Neural cell (in vitro differentiated cells): ENCODE measurements at regions not wholly inside any gene's neighbourhood (a gene's known extent, or its start where the extent isn't known, plus 50 kb on each side); places are given as distances from the start of the nearest gene placed in this dataset.

Experiments
- H2AFZ ChIP-seq: fragments of 200-600, 300-800 bp; sonication (generic), shearing (Covaris generic); 2 replicates; pipeline ENCODE4 v1.6.0; 2014; ENCODE audit warnings: low read depth, mild to moderate bottlenecking, antibody characterized with exemption, low read length, moderate library complexity
- H3F3A ChIP-seq: fragments of 200-600 bp; shearing (Covaris generic); 2 replicates; pipeline ENCODE4 v1.6.1; 2016; ENCODE audit warnings: mild to moderate bottlenecking, moderate library complexity, mixed read lengths, antibody characterized with exemption, low read length; ENCODE audit not compliant: insufficient read depth, poor library complexity, severe bottlenecking
- H3K27ac ChIP-seq: fragments of 200-600, 300-800 bp; sonication (generic), shearing (Covaris generic); 2 replicates; pipeline ENCODE4 v1.5.1; 2014; ENCODE audit warnings: mild to moderate bottlenecking, low read length, moderate library complexity
- H3K27me3 ChIP-seq: fragments of 300-800, 200-600 bp; sonication (generic), shearing (Covaris generic); 2 replicates; pipeline ENCODE4 v1.6.0; 2014; ENCODE audit warnings: mild to moderate bottlenecking, low read depth, low read length, moderate library complexity; ENCODE audit not compliant: insufficient read depth
- H3K36me3 ChIP-seq: fragments of 300-800, 200-600 bp; sonication (generic), shearing (Covaris generic); 2 replicates; pipeline ENCODE4 v1.5.1; 2014; ENCODE audit warnings: mild to moderate bottlenecking, antibody characterized with exemption, low read length, moderate library complexity; ENCODE audit not compliant: insufficient read depth
- H3K4me2 ChIP-seq: fragments of 300-800, 200-600 bp; sonication (generic), shearing (Covaris generic); 2 replicates; pipeline ENCODE4 v1.6.0; 2014; ENCODE audit warnings: mild to moderate bottlenecking, low read length
- H3K4me3 ChIP-seq: fragments of 300-800, 200-600 bp; sonication (generic), shearing (Covaris generic); 2 replicates; pipeline ENCODE4 v1.5.1; 2014; ENCODE audit warnings: mild to moderate bottlenecking, low read length, moderate library complexity
- H3K79me2 ChIP-seq: fragments of 200-600 bp; shearing (Covaris generic); replicated peaks from 2 replicates; pipeline ENCODE4 v1.6.0; 2014; ENCODE audit warnings: mild to moderate bottlenecking, low read length, moderate library complexity; ENCODE audit not compliant: insufficient read depth
- H3K9ac ChIP-seq: fragments of 300-800, 200-600 bp; sonication (generic), shearing (Covaris generic); 2 replicates; pipeline ENCODE4 v1.6.1; 2016; ENCODE audit warnings: mild to moderate bottlenecking, low read length, mixed read lengths
- H3K9me2 ChIP-seq: fragments of 200-600 bp; shearing (Covaris generic); 2 replicates; pipeline ENCODE4 v1.6.1; 2016; ENCODE audit warnings: mild to moderate bottlenecking, low read length, mixed read lengths; ENCODE audit not compliant: insufficient read depth
- H3K9me3 ChIP-seq: fragments of 200-600, 300-800 bp; sonication (generic), shearing (Covaris generic); 2 replicates; pipeline ENCODE4 v1.6.1; 2016; ENCODE audit warnings: mild to moderate bottlenecking, mixed run types, low read length, moderate library complexity, mixed read lengths
- H4K20me1 ChIP-seq: fragments of 200-600 bp; shearing (Covaris generic); 2 replicates; pipeline ENCODE4 v1.6.1; 2016; ENCODE audit warnings: mild to moderate bottlenecking, mixed run types; ENCODE audit not compliant: insufficient read depth
- CTCF ChIP-seq: fragments of 450-650 bp; IDR thresholded peaks from 2 replicates; pipeline ENCODE4 v1.5.1; 2014; ENCODE audit warnings: antibody characterized with exemption, mild to moderate bottlenecking, moderate library complexity; ENCODE audit not compliant: poor library complexity, severe bottlenecking
- EP300 ChIP-seq: fragments of 450-650 bp; conservative IDR thresholded peaks from 2 replicates; pipeline ENCODE4 v1.6.1; 2014; ENCODE audit warnings: antibody characterized with exemption, mild to moderate bottlenecking, moderate library complexity; ENCODE audit not compliant: poor library complexity, severe bottlenecking
- EZH2 ChIP-seq: fragments of 200-600, 300-800 bp; shearing (Covaris generic), sonication (generic); IDR thresholded peaks from 2 replicates; pipeline ENCODE4 v1.6.1; 2014; ENCODE audit warnings: antibody characterized with exemption, low read length, borderline replicate concordance, mild to moderate bottlenecking; ENCODE audit not compliant: insufficient read depth, poor library complexity, severe bottlenecking
- MXI1 ChIP-seq: fragments of 450-650 bp; conservative IDR thresholded peaks from 2 replicates; pipeline ENCODE4 v1.6.1; 2014; ENCODE audit warnings: antibody characterized with exemption, mild to moderate bottlenecking; ENCODE audit not compliant: poor library complexity, severe bottlenecking
- POLR2AphosphoS5 ChIP-seq: IDR thresholded peaks from 2 replicates; pipeline ENCODE4 v1.6.1; 2012
- RAD21 ChIP-seq: fragments of 450-650 bp; conservative IDR thresholded peaks from 2 replicates; pipeline ENCODE4 v1.6.1; 2014; ENCODE audit warnings: antibody characterized with exemption, mild to moderate bottlenecking, moderate library complexity
- SMC3 ChIP-seq: fragments of 450-650 bp; conservative IDR thresholded peaks from 2 replicates; pipeline ENCODE4 v1.6.1; 2014; ENCODE audit warnings: antibody characterized with exemption, mild to moderate bottlenecking, moderate library complexity; ENCODE audit not compliant: poor library complexity
- TAF1 ChIP-seq: IDR thresholded peaks from 2 replicates; pipeline ENCODE4 v1.6.1; 2012; ENCODE audit warnings: low read depth
- TF ChIP-seq, protein P1 (sequence below): IDR thresholded peaks from 2 replicates; pipeline ENCODE4 v1.6.1; 2012; ENCODE audit warnings: borderline replicate concordance

DNA sequence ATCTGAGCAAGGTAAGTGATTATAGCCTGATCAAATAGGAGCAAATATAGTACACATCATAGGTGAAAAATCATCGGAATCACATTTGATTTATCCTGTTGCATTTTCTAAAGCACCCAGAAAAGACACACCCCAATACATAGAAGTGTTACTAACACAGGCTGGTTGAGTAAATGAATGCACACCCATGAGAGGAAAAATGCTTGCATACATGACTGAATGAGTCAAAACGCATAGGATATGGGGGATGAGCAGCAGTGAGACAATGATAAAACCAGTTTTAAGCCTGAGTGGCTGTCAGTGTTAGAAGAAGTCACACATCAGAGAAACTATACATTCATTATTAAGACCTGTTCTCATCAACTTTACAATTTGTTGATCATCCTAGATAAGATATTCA is 449.6 kb upstream of the CDH20 start:
- Histone ChIP-seq H2AFZ (no peak overlapping the region), H3K9ac (no peak overlapping the region), H3K9me2 (no peaks in the 10 kb centered on the region), H3K36me3 (no peaks in the 10 kb centered on the region), H3K9me3 (no peaks in the 10 kb centered on the region), H3K27me3 (no peaks in the 10 kb centered on the region), H3K4me3 (no peak overlapping the region), H3K79me2 (no peaks in the 10 kb centered on the region), H3K27ac (no peak overlapping the region), H3K4me2 (no peak overlapping the region), H4K20me1 (no peaks in the 10 kb centered on the region), H3F3A (no peaks in the 10 kb centered on the region)
- TF ChIP-seq, protein P1, sequence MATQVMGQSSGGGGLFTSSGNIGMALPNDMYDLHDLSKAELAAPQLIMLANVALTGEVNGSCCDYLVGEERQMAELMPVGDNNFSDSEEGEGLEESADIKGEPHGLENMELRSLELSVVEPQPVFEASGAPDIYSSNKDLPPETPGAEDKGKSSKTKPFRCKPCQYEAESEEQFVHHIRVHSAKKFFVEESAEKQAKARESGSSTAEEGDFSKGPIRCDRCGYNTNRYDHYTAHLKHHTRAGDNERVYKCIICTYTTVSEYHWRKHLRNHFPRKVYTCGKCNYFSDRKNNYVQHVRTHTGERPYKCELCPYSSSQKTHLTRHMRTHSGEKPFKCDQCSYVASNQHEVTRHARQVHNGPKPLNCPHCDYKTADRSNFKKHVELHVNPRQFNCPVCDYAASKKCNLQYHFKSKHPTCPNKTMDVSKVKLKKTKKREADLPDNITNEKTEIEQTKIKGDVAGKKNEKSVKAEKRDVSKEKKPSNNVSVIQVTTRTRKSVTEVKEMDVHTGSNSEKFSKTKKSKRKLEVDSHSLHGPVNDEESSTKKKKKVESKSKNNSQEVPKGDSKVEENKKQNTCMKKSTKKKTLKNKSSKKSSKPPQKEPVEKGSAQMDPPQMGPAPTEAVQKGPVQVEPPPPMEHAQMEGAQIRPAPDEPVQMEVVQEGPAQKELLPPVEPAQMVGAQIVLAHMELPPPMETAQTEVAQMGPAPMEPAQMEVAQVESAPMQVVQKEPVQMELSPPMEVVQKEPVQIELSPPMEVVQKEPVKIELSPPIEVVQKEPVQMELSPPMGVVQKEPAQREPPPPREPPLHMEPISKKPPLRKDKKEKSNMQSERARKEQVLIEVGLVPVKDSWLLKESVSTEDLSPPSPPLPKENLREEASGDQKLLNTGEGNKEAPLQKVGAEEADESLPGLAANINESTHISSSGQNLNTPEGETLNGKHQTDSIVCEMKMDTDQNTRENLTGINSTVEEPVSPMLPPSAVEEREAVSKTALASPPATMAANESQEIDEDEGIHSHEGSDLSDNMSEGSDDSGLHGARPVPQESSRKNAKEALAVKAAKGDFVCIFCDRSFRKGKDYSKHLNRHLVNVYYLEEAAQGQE, result no peak
- TF ChIP-seq TAF1, result no peak
- TF ChIP-seq RAD21, result no peak

- Histone ChIP-seq H3K9me2 (no peaks in the 10 kb centered on the region), H4K20me1 (no peaks in the 10 kb centered on the region), H3K9ac (no peak overlapping the region)
Measured at GRCh38 chr18:60888071-60888624, 445.1 kb upstream of the CDH20 start.

More at GRCh38 chr18:60888071-60888624, 445.1 kb upstream of the CDH20 start:
- Histone ChIP-seq H3K27me3 (no peaks in the 10 kb centered on the region), H3K4me3 (no peak overlapping the region), H3F3A (no peaks in the 10 kb centered on the region), H3K4me2 (no peak overlapping the region), H2AFZ (no peak overlapping the region), H3K79me2 (no peaks in the 10 kb centered on the region), H3K36me3 (no peaks in the 10 kb centered on the region), H3K9me3 (no peaks in the 10 kb centered on the region), H3K27ac (no peak overlapping the region)
- TF ChIP-seq POLR2AphosphoS5 (no peak), EP300 (no peak), MXI1 (no peak), TAF1 (no peak), EZH2 (no peak), SMC3 (no peak), RAD21 (no peak), CTCF (no peak)
- TF ChIP-seq, protein P1, result no peak
